NCI-H1092 (cell line): ENCODE measurements at regions not wholly inside any gene's neighbourhood (a gene's known extent, or its start where the extent isn't known, plus 50 kb on each side); places are given as distances from the start of the nearest gene placed in this dataset.
"Not testable (repeated sequence)": the region's sequence is repeated elsewhere in the genome, so short reads cannot be mapped to it uniquely, and the experiment has no call there.

ENCODE experiments used
- DNase-seq: peaks from one replicate; lab custom pipeline; 2025; lab: John Stamatoyannopoulos, UW

- DNase-seq = not testable (repeated sequence)
Measured at GRCh38 chr5:117304512-117305107, 730.0 kb upstream of the SEMA6A start.

- DNase-seq = no peak
Measured at GRCh38 chr5:117302949-117303348, 728.3 kb upstream of the SEMA6A start.

- DNase-seq = no peak
Measured at GRCh38 chr5:117302473-117302872, 727.9 kb upstream of the SEMA6A start.

GRCh38 chr5:117299936-117300328 lies 725.3 kb upstream of the SEMA6A start:
- no peak for DNase-seq

- DNase-seq = no peak
Measured at GRCh38 chr5:117299224-117299935, 724.8 kb upstream of the SEMA6A start.

- DNase-seq = no peak
Measured at GRCh38 chr5:117296872-117297271, 722.2 kb upstream of the SEMA6A start.

GRCh38 chr5:117295941-117296340 lies 721.3 kb upstream of the SEMA6A start:
- DNase-seq = no peak

- DNase-seq = no peak
Measured at GRCh38 chr5:117286813-117287212, 712.2 kb upstream of the SEMA6A start.

- DNase-seq = no peak
Measured at GRCh38 chr5:117271656-117272055, 697.0 kb upstream of the SEMA6A start.

- no peak for DNase-seq
Measured at GRCh38 chr5:117266280-117266679, 691.7 kb upstream of the SEMA6A start.

- no peak for DNase-seq
Measured at GRCh38 chr5:117263231-117263630, 688.6 kb upstream of the SEMA6A start.

GRCh38 chr5:117262572-117263131 lies 688.0 kb upstream of the SEMA6A start:
- DNase-seq = no peak

- DNase-seq = no peak
Measured at GRCh38 chr5:117261948-117262571, 687.4 kb upstream of the SEMA6A start.

GRCh38 chr5:117255211-117256027 lies 680.8 kb upstream of the SEMA6A start:
- DNase-seq = no peak

GRCh38 chr5:117252566-117252965 lies 677.9 kb upstream of the SEMA6A start:
- no peak for DNase-seq

- DNase-seq = no peak
Measured at GRCh38 chr5:117249086-117249815, 674.6 kb upstream of the SEMA6A start.

- DNase-seq = no peak
Measured at GRCh38 chr5:117246424-117246823, 671.8 kb upstream of the SEMA6A start.

GRCh38 chr5:117245130-117245529 lies 670.5 kb upstream of the SEMA6A start:
- no peak for DNase-seq

- no peak for DNase-seq
Measured at GRCh38 chr5:117242028-117242427, 667.4 kb upstream of the SEMA6A start.

GRCh38 chr5:117236941-117237340 lies 662.3 kb upstream of the SEMA6A start:
- DNase-seq = no peak

- no peak for DNase-seq
Measured at GRCh38 chr5:117235786-117236185, 661.2 kb upstream of the SEMA6A start.

- DNase-seq = no peak
Measured at GRCh38 chr5:117230375-117230774, 655.8 kb upstream of the SEMA6A start.
